ENCODE measurements at regions not wholly inside any gene's neighbourhood (a gene's known extent, or its start where the extent isn't known, plus 50 kb on each side); places are given as distances from the start of the nearest gene placed in this dataset.

DNA sequence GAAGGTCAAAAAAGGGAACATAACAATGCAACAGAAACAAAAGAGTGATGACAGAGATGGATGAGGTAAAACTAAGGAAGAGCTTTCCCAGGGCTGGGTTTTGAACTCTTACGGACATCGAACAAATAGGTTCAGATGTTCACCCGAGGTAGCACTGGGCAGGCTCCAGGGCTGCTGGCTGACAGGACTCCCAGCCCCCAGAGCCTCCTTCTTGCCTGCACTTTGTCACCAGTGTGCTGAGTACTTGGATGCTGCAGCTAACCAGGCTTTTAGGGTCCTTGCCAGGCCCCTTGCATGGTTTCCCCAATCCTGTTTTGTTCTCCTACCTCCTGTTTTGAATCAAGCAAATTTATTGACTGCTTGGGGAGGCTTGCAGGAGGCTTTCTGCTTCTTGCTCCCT is 322.9 kb downstream of the DYSF start:
- DNase-seq (ENCODE audit: low spot score), result no peak

DNA sequence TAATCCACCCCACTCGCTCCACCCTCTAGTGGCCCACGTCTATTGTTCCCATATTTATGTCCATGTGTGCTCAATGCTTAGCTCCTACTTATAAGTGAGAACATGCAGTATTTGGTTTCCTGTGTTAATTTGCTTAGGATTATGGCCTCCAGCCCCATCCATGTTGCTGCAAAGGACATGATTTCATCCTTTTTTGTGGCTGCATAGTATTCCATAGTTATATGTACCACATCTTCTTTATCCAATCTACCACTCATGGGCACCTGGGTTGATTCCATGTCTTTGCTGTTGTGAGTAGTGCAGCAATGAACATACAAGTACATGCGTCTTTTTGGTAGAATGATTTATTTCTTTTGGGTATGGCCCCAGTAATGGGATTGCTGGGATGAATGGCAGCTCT is 319.9 kb downstream of the DYSF start:
- DNase-seq (ENCODE audit: low spot score), result no peak

DNA sequence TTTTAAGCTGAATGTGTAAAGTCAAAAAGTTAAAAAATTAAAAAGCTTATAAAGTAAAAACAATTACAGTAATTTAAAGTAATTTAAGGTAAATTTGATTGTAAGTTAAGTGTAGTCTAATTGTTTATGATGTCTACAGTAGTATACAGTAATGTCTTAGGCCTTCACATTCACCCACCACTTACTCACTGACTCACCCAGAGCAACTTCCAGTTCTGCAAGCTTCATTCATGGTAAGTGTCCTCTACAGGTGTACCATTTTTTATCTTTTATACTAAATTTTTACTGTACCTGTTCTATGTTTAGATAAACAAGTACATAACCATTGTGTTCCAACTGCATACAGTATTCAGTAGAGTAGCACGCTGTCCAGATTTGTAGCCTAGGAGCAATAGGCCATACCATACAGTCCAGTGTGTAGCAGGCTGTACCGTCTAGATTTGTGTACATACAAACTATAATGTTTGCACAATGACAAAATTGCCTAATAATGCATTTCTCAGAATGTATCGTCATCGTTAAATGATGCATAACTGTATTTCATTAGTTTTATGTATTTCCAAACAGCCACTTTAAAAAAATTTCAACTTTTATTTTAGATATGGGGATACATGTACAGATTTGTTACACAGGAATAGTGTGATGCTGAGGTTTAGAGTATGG is 319.3 kb downstream of the DYSF start:
- DNase-seq (ENCODE audit: low spot score), result no peak

DNA sequence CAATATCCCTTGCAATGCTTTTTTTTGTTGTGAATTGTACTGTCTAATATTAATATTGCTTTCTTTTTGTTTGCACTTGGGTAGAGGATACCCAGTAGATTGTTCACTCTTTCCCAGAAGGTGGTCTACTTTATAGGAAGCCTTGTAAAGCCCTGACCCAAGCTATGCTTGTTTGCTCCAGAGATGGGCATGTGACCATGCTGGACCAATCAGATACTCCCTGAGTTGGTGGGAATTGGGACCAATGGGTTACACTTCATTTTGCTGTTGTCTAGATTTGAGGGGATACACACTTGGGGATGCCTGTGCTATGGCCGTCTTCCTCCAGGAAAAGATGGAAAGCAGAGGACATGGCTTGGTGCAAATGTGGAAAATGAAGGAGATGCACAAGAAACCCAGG is 314.3 kb downstream of the DYSF start:
- DNase-seq (ENCODE audit: low spot score), result no peak

DNA sequence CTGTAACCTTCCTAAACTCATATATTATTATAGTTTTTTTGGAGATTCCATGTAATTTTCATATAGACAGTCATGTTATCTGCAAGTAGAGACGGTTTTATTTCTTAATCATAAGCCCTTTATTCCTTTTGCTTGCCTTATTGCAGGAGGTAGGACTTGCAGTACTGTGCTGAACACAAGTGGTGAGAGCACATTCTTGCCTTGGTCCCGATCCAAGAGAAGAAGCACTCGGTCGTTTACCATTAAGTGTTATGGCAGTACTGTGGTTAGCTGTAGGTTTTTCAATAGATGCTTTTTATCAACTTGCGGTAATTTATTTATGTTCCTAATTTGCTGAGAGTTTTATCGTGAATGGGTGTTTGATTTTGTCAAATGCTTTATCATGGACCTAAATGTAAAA is 305.7 kb downstream of the DYSF start:
- DNase-seq (ENCODE audit: low spot score), result no peak

DNA sequence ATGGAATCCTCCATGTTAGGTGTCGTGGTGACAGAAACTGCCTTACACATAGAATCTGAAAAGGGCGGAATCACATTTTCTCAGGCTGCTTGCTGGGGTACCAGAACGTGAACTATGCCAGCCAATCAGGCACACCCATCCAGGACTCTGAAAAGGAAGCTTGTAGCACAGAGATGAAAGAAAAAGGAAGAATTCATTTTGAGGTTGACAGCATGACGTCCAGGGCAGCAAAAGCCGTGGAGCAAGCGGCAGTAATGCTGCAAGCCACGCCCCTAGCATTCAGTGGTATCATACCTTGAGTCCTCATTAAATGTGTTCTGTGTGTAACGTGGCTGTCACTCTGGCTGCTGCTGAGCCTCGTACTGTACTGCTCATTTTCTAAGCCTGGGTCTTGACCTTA is 304.0 kb downstream of the DYSF start:
- DNase-seq (ENCODE audit: low spot score), result no peak

DNA sequence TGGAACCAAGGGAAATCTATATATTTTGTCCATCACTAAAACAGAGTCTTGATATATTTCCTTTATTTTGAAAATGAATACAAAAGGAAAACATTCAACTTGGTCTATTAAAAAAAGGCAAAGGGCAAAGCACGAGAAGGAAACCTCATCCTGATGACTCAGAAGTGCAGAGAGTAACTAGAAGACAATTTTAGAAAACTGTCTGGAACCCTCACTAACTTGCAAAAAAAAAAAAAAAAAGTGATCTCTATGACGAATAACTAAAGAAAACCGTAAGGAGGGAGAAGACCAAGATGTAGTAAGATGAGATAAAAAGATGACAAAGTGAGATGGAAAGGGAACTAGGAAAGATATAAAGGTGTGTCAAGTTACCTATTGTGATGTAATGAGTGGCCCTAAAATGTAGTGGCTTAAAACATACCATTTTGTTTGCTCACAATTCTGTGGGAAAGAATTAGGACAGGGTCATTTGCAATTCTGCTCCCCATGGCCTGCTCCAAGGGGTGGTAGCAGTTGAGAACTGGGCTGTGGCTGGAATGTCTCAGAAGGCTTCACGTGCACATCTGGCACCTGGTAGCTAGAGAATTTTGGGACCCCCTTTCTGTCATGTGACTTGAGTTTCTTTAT is 303.0 kb downstream of the DYSF start:
- DNase-seq (ENCODE audit: low spot score), result no peak

DNA sequence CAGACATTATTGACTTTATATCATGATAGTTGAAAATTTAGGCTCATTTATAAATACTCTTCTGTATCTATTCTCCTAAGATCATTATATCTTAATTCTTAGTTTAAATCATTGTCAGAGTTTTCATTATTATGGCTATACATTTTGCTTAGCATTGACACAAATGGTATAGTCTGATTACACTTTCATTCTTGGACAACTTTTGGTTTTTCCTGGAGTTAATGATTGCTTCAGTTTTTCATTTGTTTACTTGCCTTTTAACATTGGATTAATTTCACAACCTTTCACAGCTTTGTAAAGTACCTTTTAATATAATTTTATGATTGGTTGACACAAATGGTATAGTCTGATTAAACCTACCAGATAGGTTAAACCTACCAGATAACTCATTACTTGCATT is 298.2 kb downstream of the DYSF start:
- DNase-seq (ENCODE audit: low spot score), result no peak

DNA sequence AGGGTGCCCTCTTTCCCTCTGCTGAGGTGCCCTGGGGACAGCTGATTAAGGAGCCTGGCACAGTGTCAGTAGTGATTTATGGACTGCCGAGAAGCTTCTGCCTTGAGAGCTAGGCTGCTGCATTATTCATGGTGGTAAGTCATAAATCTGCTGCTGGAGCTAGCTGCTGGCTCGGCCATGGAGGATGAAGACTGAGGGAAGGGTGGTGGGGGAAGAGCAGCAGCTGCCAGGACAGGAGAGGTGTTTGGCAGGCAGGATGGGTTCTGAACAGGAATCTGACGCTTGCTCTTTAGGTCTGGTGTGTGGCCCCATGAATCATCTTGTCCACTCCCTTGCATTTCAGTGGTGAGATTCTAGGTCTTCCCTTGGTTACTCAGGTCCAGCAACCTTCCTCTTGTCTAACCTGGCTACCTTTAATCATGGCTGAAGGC is 296.3 kb downstream of the DYSF start:
- DNase-seq (ENCODE audit: low spot score), result no peak

DNA sequence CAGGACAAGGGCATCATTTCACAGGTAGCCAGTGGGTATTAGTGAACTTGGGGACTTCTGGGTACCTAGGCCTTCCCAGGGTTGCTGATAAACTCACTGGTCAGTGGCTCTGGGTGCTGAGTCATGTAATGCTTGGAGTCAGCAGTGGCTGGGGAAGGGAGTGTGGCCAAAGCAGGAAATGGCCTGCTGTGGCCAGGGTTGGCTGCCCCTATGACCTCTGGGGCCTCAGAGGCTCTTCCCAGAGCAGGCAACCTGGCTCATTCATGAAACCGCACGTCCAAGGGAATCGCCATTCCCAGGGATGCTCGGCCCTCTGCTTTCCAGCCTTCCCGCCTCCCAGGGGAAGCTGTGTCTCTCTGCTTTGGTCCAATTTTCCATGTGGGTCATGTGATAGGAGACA is 294.9 kb downstream of the DYSF start:
- no peak for DNase-seq (ENCODE audit: low spot score)

DNA sequence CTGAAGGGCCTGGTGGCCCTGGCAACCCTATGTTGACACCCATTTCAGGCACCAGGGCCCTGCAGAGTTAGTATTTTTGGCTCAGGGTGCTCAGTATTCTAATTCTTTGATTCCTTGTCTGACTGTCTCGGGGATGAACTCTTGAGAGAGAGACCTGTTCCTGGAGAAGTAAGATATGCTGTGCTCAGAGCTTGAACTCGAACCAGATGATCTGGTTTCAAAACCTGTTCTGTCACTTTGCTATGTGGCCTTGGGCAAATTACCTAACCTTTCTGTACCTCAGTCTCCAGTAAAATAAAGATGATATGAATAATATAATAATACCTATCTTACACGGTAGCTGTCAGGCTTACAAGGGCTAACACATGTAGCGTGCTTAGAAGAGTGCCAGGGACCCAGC is 294.2 kb downstream of the DYSF start:
- DNase-seq (ENCODE audit: low spot score), result no peak

DNA sequence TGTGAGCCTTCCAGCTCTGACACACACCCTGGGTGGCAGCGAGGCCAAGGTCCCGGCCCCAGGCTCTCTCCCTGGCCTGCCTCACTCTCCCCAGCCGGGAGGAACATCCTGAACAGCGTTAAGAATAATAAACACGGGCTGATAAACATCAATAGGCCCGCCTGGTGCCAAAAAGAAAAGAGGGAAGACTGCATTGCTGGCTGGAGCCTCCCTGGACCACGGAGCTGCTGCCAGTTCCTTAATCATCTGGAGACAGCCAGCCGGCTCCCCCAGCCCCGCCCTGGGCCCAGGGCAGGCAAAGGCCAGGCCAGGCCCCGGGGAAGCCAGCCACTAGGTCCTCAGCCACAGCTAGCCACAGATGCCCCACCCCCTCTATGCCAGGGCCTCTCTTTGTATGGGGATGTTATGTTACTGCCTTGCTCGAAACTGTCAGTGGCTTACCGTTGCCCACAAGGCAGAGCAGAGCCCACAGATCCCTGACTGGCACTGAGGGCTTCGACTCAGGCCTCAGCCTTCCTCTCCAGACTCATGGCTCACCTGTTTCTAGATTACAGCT is 293.7 kb downstream of the DYSF start:
- no peak for DNase-seq (ENCODE audit: low spot score)

DNA sequence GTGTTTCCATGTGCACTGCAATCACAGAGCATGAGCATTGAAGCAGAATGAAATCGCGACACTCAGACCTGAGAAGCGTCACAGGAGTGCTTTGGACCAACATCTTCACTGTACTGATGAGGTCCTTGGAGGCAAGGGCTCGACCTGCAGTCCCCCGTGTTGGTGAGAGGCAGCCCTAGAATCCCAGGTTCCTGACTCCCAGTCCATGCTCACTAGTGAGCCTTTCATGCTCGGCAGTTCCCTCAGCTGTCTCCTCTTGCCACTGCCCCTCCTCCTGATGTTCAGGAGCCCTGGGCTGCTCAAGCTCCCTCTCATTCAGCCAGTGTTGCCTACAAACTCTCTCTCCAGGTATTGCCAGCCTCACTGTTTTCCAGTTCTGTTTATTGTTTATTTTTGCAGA is 291.4 kb downstream of the DYSF start:
- no peak for DNase-seq (ENCODE audit: low spot score)

DNA sequence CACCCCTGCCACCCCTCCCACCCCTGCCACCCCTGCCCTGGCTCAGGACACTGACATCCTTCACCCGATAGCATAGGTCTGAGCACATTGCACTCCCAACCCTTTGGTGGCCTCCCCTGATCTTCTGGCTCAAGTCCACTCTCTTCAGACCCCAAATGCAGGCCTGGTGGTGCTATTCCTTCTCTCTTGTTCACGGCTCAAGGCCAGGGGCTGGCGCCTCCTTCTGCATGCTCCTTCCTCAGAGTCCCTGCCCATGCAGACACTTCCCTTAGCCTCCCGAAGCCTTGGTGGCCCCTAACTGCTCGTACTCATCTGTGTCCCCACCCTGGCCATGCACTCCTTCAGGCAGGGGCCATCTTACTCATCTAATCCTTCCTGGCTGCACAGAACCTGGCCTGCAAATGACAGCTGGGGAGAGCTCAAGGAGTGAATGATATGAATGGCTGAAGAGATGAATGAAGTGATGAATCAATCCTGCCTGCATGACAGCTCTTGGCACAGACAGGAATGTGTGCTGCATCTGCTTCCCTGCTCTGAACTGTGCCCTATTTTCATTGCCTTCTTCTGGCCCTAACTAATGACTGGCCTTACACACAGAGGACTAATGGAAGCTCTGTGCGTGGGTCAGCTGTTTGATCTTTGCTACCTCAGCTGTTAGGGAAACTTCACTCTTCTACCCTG is 290.8 kb downstream of the DYSF start:
- DNase-seq (ENCODE audit: low spot score), result no peak

DNA sequence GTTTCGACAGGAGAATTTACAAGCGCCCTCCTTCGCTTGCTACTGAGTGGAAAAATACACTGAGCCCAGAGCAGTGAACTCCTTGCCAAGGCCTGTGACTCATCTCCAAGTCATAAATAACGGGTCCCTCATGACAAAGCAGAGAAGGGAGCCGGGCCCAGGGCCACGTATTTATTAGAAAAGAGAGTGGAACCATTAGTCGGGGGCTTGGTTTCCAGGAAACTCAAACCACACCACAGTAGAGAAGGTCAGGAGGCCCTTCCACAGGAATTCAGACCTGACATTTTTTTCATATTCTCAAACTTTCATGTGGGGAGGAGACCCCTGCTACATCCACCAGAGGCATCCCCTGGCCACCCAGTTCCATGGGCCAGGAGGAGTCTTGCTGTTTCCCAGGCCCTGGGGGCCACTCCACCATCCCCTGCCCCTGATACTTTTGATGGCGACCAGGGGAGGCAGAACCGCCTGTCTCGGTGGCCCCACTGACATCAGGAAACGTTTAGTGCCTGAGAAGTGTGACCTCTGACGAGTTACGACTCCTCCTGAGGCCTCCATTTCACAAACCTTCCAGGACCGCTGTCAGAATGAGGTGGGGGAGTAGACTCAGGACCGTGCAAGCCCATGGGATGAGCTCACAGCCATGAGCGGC is 289.7 kb downstream of the DYSF start:
- no peak for DNase-seq (ENCODE audit: low spot score)

DNA sequence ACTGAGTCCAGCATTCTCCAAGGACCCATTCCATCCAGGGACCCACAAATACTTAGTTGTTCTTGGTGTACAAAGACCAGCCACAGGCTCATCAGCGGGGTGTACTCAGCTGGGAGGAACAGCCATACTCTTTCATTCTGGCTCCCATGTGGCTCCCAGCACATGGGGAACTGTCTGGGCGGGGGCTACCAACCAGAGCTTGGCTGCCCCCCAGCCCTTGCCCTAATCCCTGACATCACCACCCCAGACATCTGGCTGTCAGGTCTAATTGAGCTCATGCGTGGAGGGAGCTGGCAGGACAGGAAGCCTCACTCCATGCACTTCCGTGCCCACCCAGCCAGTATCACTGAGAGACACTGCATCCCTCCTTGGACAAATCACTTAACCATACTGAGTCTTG is 283.6 kb downstream of the DYSF start:
- DNase-seq (ENCODE audit: low spot score), result no peak

DNA sequence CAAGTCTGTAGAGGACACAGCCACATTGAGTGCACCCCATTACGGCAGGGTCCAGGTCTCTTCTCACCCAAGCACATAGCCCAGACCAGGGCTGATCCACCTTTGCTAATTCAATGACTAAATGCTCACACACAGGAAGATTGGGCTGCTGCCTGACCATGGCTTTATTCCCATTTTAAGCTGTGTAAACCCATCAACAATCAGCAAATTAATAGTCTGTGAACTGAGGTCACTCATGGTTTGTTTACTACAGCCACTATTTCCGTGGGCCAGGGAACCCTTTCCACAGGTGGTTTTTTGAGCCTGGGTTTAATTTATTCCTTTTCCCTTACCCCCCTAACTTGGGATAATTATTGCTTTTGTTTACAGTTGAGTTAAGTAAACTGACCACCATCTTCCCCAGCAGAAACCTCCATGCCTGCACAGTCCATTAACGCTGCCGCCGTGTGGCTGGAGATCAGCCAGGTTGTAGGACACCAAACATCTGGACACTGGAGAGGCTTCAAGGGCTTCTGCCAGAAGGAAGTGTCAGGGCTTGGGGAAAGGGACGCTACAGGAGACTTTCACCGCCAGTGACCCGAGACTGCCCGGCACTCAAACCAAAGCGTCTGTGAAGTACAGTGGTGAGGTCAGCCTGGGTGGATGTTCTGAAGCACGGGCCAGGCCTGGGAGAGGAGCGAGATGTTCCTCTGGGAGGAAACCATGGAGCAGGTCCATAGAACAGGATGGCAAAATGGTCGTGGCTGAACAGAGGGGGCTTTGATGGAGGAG is 282.9 kb downstream of the DYSF start:
- DNase-seq (ENCODE audit: low spot score), result no peak

Data from CD4-positive, alpha-beta T cell treated with Interleukin-15 for 4 hours (primary cell).